CD14-positive monocyte (primary cell): ENCODE measurements at regions not wholly inside any gene's neighbourhood (a gene's known extent, or its start where the extent isn't known, plus 50 kb on each side); places are given as distances from the start of the nearest gene placed in this dataset.

Experiments used
- DNase-seq, 3 donors: peaks; one replicate each; pipeline ENCODE4 v3.0.0-alpha.2; 2011 to 2022
- H2AFZ ChIP-seq: 2 replicates; pipeline ENCODE4 v1.6.0; 2012; ENCODE audit warnings: mild to moderate bottlenecking, low read depth, low read length, inconsistent platforms; ENCODE audit not compliant: insufficient read depth, poor library complexity, severe bottlenecking
- H3K27ac ChIP-seq, 2 donors: 1 replicate in 1 of 2; 2 replicates in 1 of 2; pipeline ENCODE4 v1.5.1; 2012 to 2013; ENCODE audit warnings: low read length in 2 of 2, control low read depth in 1 of 2, inconsistent platforms in 1 of 2, low read depth in 1 of 2, mild to moderate bottlenecking in 1 of 2
- H3K27me3 ChIP-seq, 2 donors: one replicate each; pipeline versions ENCODE4 v1.6.0 to v1.6.1; 2011 to 2013; ENCODE audit warnings: low read length in 2 of 2; ENCODE audit not compliant: control insufficient read depth in 2 of 2, insufficient read depth in 2 of 2
- H3K36me3 ChIP-seq, 2 donors: replicated peaks in 1 of 2; 1 replicate in 1 of 2; 2 replicates in 1 of 2; pipeline versions ENCODE4 v1.5.1 to v1.6.1; 2012 to 2013; ENCODE audit warnings: low read length in 2 of 2, control low read depth in 1 of 2, inconsistent platforms in 1 of 2, mild to moderate bottlenecking in 1 of 2; ENCODE audit not compliant: insufficient read depth in 2 of 2, control insufficient read depth in 1 of 2
- H3K4me1 ChIP-seq, 2 donors: 1 replicate in 1 of 2; 2 replicates in 1 of 2; pipeline versions ENCODE4 v1.5.1 to v1.6.1; 2012 to 2013; ENCODE audit warnings: low read length in 2 of 2, control low read depth in 1 of 2, inconsistent platforms in 1 of 2, mild to moderate bottlenecking in 1 of 2, moderate library complexity in 1 of 2; ENCODE audit not compliant: insufficient read depth in 2 of 2, control insufficient read depth in 1 of 2
- H3K4me2 ChIP-seq: replicated peaks from 2 replicates; pipeline ENCODE3; 2012; ENCODE audit warnings: low read length, moderate library complexity, mild to moderate bottlenecking; ENCODE audit not compliant: poor library complexity, severe bottlenecking; ENCODE audit errors: extremely low read depth
- H3K4me3 ChIP-seq, 3 experiments: fragments of 200-600 bp in 1 of 3; sonication (generic) in 1 of 3; replicated peaks in 1 of 3; 1 replicate in 2 of 3; 2 replicates in 1 of 3; pipeline ENCODE4 v1.5.1; 2011 to 2013; ENCODE audit warnings: low read length in 3 of 3, mild to moderate bottlenecking in 3 of 3, control low read depth in 2 of 3, low read depth in 2 of 3, inconsistent platforms in 1 of 3, moderate library complexity in 1 of 3
- H3K79me2 ChIP-seq: 2 replicates; pipeline ENCODE4 v1.6.0; 2012; ENCODE audit warnings: mild to moderate bottlenecking, control low read depth, inconsistent platforms, low read length, moderate library complexity; ENCODE audit not compliant: insufficient read depth
- H3K9ac ChIP-seq: 2 replicates; pipeline ENCODE4 v1.6.0; 2017; ENCODE audit warnings: low read length, mild to moderate bottlenecking; ENCODE audit not compliant: insufficient read depth, poor library complexity, severe bottlenecking
- H3K9me3 ChIP-seq, 2 donors: replicated peaks in 1 of 2; 1 replicate in 1 of 2; 2 replicates in 1 of 2; pipeline versions ENCODE4 v1.5.1 to v1.6.1; 2012 to 2013; ENCODE audit warnings: low read length in 2 of 2, control low read depth in 1 of 2; ENCODE audit not compliant: control insufficient read depth in 1 of 2, insufficient read depth in 1 of 2
- H4K20me1 ChIP-seq: 2 replicates; pipeline ENCODE4 v1.6.0; 2012; ENCODE audit warnings: mild to moderate bottlenecking, low read length, control low read depth, moderate library complexity; ENCODE audit not compliant: insufficient read depth
- H3K27ac Mint-ChIP-seq, 7 donors: one replicate each; pipeline ENCODE4 v1.8.0; 2020; ENCODE audit warnings: mild to moderate bottlenecking in 7 of 7, mixed read lengths in 7 of 7, moderate library complexity in 6 of 7, inconsistent platforms in 2 of 7
- H3K27me3 Mint-ChIP-seq, 3 donors: one replicate each; pipeline ENCODE4 v1.8.0; 2021 to 2022; ENCODE audit warnings: low read depth in 3 of 3, mild to moderate bottlenecking in 3 of 3, mixed read lengths in 3 of 3, moderate library complexity in 3 of 3, inconsistent platforms in 1 of 3
- H3K36me3 Mint-ChIP-seq, 2 donors: one replicate each; pipeline ENCODE4 v1.8.0; 2020; ENCODE audit warnings: mixed read lengths in 2 of 2, inconsistent platforms in 1 of 2, mild to moderate bottlenecking in 1 of 2
- H3K4me1 Mint-ChIP-seq: one replicate; pipeline ENCODE4 v1.8.0; 2020; ENCODE audit warnings: mild to moderate bottlenecking, mixed read lengths
- H3K4me3 Mint-ChIP-seq, 2 donors: one replicate each; pipeline ENCODE4 v1.8.0; 2020; ENCODE audit warnings: mild to moderate bottlenecking in 2 of 2, mixed read lengths in 2 of 2, moderate library complexity in 1 of 2
- H3K9me3 Mint-ChIP-seq, 7 donors: one replicate each; pipeline ENCODE4 v1.8.0; 2020 to 2022; ENCODE audit warnings: mixed read lengths in 7 of 7, mild to moderate bottlenecking in 6 of 7, moderate library complexity in 6 of 7, inconsistent platforms in 2 of 7
- WGBS: methylation state at CpG from one replicate; pipeline ENCODE4 v1.1.5; 2013; ENCODE audit warnings: missing lambda C conversion rate; ENCODE audit not compliant: insufficient coverage; 5-methylcytosine and 5-hydroxymethylcytosine counted together
- intact Hi-C, 2 donors: fragments of 100-400 bp; cut with micrococcal nuclease; formaldehyde crosslinking; loops; one replicate each; pipeline versions ENCODE4 v1.15.0 to v1.15.1; 2023
- TF ChIP-seq, protein P1 (sequence below): fragments of 200-600 bp; IDR thresholded peaks from one replicate; pipeline ENCODE4 v1.8.0; 2022; ENCODE audit warnings: antibody characterized with exemption, mild to moderate bottlenecking

DNA sequence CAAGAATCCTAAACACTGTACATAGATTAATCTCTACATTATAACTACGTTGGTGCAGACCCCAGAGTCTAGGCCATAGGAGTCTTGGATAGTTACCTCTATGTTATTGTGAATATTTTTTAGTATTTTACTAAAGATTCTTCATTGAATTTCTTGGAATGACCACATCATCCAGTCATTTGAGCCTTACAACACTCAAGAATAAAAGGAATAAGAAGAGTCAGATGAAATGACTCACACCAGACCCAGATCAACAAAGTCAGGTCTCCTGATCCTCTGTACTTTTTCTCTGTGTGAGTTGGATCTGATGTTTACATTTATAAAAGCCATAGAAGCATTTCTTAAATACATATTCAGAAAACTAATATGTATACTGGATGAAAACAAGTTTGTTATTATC is 179.2 kb upstream of the ARHGAP20 start:
- Mint-ChIP-seq H3K4me3 (no peak overlapping the region), H3K27me3 (peaks cover 4 to 15% (median 5%) of the 10 kb centered on the region in 3 donors), H3K9me3 (peaks cover 0 to 1% (median 0%) of the 10 kb centered on the region in 7 donors), H3K27ac (no peak overlapping the region), H3K4me1 (peaks cover 2% of the 10 kb centered on the region), H3K36me3 (no peaks in the 10 kb centered on the region)
- intact Hi-C loops, result no loop called here
- TF ChIP-seq, protein P1, sequence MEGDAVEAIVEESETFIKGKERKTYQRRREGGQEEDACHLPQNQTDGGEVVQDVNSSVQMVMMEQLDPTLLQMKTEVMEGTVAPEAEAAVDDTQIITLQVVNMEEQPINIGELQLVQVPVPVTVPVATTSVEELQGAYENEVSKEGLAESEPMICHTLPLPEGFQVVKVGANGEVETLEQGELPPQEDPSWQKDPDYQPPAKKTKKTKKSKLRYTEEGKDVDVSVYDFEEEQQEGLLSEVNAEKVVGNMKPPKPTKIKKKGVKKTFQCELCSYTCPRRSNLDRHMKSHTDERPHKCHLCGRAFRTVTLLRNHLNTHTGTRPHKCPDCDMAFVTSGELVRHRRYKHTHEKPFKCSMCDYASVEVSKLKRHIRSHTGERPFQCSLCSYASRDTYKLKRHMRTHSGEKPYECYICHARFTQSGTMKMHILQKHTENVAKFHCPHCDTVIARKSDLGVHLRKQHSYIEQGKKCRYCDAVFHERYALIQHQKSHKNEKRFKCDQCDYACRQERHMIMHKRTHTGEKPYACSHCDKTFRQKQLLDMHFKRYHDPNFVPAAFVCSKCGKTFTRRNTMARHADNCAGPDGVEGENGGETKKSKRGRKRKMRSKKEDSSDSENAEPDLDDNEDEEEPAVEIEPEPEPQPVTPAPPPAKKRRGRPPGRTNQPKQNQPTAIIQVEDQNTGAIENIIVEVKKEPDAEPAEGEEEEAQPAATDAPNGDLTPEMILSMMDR, result no peak
- Histone ChIP-seq H3K4me3 (no peak overlapping the region), H3K27me3 (no peaks in the 10 kb centered on the region), H3K4me2 (no peak overlapping the region), H4K20me1 (no peaks in the 10 kb centered on the region), H2AFZ (no peak overlapping the region), H3K9me3 (no peaks in the 10 kb centered on the region), H3K36me3 (no peaks in the 10 kb centered on the region), H3K27ac (no peak overlapping the region), H3K9ac (no peak overlapping the region), H3K79me2 (no peaks in the 10 kb centered on the region), H3K4me1 (no peaks in the 10 kb centered on the region)
- WGBS, result no CpG with 5 or more reads among the region's 1 CpG
- DNase-seq, result no peak

DNA sequence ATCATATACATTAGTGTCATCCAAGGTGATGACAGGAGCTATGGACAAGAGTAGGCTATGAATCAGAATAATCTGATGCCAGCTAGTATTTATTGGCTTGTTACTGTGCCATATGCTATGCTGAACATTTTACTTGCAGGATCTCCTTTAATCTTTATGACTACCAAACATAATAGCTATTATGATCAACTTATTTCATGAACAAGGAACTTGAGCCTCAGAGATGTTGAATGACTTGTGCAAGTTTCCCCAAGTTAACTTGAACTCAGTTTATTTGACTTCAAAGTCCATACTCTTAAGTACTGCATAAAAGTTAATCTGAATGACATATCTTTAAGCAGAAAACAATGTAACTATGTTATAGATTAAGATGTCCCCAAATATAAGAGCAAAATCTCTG is 178.8 kb upstream of the ARHGAP20 start:
- H3K4me1 ChIP-seq, result no peaks in the 10 kb centered on the region
- H3K27ac Mint-ChIP-seq, result no peak overlapping the region

More for the DNA sequence above, 178.8 kb upstream of the ARHGAP20 start:
- H3K9ac ChIP-seq, result no peak overlapping the region
- intact Hi-C loops, result no loop called here
- no peaks in the 10 kb centered on the region for H3K36me3 ChIP-seq
- no peaks in the 10 kb centered on the region for H3K9me3 ChIP-seq
- no peak overlapping the region for H3K4me3 Mint-ChIP-seq
- H3K36me3 Mint-ChIP-seq, result no peaks in the 10 kb centered on the region
- DNase-seq, result no peak
- no peak overlapping the region for H3K4me3 ChIP-seq
- H3K9me3 Mint-ChIP-seq, result peaks cover 0 to 1% (median 0%) of the 10 kb centered on the region in 7 donors
- peaks cover 4 to 15% (median 5%) of the 10 kb centered on the region in 3 donors for H3K27me3 Mint-ChIP-seq
- no peak overlapping the region for H3K27ac ChIP-seq
- no peaks in the 10 kb centered on the region for H4K20me1 ChIP-seq
- no peaks in the 10 kb centered on the region for H3K27me3 ChIP-seq
- no peaks in the 10 kb centered on the region for H3K79me2 ChIP-seq
- no peak overlapping the region for H3K4me2 ChIP-seq
- H3K4me1 Mint-ChIP-seq, result peaks cover 2% of the 10 kb centered on the region
- no peak overlapping the region for H2AFZ ChIP-seq
- TF ChIP-seq, protein P1, result no peak
